H1 (cell line): ENCODE measurements at regions not wholly inside any gene's neighbourhood (a gene's known extent, or its start where the extent isn't known, plus 50 kb on each side); places are given as distances from the start of the nearest gene placed in this dataset.

ENCODE experiments used
- CHD2 ChIP-seq: IDR thresholded peaks from 2 replicates; pipeline ENCODE4 v1.6.1; 2012; ENCODE audit warnings: low read length, improper control_type of control experiment
- CREB1 ChIP-seq: IDR thresholded peaks from 2 replicates; pipeline ENCODE4 v1.6.1; 2012; ENCODE audit warnings: inconsistent platforms
- FOSL1 ChIP-seq: IDR thresholded peaks from 2 replicates; pipeline ENCODE4 v1.6.1; 2011; ENCODE audit warnings: mild to moderate bottlenecking, low read depth, low read length, moderate library complexity; ENCODE audit not compliant: insufficient read depth
- GTF2F1 ChIP-seq: IDR thresholded peaks from 2 replicates; pipeline ENCODE4 v1.6.1; 2012; ENCODE audit warnings: low read depth, low read length, improper control_type of control experiment, borderline replicate concordance
- HDAC2 ChIP-seq, 2 experiments: fragments of 300-600 bp in 1 of 2; sonication (generic) in 1 of 2; IDR thresholded peaks; 2 replicates each; pipeline ENCODE4 v1.6.1; 2011 to 2012; ENCODE audit warnings: low read depth in 2 of 2, low read length in 2 of 2, mild to moderate bottlenecking in 2 of 2, moderate library complexity in 2 of 2, borderline replicate concordance in 1 of 2, inconsistent platforms in 1 of 2
- JUND ChIP-seq: IDR thresholded peaks from 2 replicates; pipeline ENCODE4 v1.6.1; 2011; ENCODE audit warnings: mild to moderate bottlenecking, improper control_type of control experiment, low read length
- SIN3A ChIP-seq, 2 experiments: IDR thresholded peaks in 1 of 2; conservative IDR thresholded peaks in 1 of 2; 2 replicates each; pipeline ENCODE4 v1.6.1; 2011 to 2012; ENCODE audit warnings: low read length in 2 of 2, improper control_type of control experiment in 1 of 2, low read depth in 1 of 2, mild to moderate bottlenecking in 1 of 2
- SP4 ChIP-seq: IDR thresholded peaks from 2 replicates; pipeline ENCODE4 v1.6.1; 2012; ENCODE audit warnings: low read length, inconsistent platforms
- TF ChIP-seq, protein P1 (sequence below): fragments of 300-600 bp; sonication (generic); IDR thresholded peaks from 2 replicates; pipeline ENCODE4 v1.7.1; 2012; ENCODE audit warnings: low read length, moderate library complexity, mild to moderate bottlenecking, inconsistent platforms; ENCODE audit not compliant: insufficient replicate concordance

DNA sequence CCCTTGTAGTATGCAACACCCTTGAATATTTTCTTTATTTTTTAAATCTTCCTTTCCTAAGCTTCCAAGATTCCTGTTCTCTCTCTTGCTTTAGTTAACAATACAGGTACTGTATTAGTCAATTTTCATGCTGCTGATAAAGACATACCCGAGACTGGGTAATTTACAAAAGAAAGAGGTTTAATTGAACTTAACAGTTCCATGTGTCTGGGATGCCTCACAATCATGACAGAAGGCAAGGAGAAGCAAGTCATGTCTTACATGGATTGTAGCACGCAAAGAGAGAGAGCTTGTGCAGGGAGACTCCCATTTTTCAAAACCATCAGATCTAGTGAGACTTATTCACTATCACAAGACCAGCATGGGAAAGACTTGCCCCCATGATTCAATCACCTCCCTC is 1024.3 kb downstream of the PCDH9 start (continued):
- TF ChIP-seq, protein P1, sequence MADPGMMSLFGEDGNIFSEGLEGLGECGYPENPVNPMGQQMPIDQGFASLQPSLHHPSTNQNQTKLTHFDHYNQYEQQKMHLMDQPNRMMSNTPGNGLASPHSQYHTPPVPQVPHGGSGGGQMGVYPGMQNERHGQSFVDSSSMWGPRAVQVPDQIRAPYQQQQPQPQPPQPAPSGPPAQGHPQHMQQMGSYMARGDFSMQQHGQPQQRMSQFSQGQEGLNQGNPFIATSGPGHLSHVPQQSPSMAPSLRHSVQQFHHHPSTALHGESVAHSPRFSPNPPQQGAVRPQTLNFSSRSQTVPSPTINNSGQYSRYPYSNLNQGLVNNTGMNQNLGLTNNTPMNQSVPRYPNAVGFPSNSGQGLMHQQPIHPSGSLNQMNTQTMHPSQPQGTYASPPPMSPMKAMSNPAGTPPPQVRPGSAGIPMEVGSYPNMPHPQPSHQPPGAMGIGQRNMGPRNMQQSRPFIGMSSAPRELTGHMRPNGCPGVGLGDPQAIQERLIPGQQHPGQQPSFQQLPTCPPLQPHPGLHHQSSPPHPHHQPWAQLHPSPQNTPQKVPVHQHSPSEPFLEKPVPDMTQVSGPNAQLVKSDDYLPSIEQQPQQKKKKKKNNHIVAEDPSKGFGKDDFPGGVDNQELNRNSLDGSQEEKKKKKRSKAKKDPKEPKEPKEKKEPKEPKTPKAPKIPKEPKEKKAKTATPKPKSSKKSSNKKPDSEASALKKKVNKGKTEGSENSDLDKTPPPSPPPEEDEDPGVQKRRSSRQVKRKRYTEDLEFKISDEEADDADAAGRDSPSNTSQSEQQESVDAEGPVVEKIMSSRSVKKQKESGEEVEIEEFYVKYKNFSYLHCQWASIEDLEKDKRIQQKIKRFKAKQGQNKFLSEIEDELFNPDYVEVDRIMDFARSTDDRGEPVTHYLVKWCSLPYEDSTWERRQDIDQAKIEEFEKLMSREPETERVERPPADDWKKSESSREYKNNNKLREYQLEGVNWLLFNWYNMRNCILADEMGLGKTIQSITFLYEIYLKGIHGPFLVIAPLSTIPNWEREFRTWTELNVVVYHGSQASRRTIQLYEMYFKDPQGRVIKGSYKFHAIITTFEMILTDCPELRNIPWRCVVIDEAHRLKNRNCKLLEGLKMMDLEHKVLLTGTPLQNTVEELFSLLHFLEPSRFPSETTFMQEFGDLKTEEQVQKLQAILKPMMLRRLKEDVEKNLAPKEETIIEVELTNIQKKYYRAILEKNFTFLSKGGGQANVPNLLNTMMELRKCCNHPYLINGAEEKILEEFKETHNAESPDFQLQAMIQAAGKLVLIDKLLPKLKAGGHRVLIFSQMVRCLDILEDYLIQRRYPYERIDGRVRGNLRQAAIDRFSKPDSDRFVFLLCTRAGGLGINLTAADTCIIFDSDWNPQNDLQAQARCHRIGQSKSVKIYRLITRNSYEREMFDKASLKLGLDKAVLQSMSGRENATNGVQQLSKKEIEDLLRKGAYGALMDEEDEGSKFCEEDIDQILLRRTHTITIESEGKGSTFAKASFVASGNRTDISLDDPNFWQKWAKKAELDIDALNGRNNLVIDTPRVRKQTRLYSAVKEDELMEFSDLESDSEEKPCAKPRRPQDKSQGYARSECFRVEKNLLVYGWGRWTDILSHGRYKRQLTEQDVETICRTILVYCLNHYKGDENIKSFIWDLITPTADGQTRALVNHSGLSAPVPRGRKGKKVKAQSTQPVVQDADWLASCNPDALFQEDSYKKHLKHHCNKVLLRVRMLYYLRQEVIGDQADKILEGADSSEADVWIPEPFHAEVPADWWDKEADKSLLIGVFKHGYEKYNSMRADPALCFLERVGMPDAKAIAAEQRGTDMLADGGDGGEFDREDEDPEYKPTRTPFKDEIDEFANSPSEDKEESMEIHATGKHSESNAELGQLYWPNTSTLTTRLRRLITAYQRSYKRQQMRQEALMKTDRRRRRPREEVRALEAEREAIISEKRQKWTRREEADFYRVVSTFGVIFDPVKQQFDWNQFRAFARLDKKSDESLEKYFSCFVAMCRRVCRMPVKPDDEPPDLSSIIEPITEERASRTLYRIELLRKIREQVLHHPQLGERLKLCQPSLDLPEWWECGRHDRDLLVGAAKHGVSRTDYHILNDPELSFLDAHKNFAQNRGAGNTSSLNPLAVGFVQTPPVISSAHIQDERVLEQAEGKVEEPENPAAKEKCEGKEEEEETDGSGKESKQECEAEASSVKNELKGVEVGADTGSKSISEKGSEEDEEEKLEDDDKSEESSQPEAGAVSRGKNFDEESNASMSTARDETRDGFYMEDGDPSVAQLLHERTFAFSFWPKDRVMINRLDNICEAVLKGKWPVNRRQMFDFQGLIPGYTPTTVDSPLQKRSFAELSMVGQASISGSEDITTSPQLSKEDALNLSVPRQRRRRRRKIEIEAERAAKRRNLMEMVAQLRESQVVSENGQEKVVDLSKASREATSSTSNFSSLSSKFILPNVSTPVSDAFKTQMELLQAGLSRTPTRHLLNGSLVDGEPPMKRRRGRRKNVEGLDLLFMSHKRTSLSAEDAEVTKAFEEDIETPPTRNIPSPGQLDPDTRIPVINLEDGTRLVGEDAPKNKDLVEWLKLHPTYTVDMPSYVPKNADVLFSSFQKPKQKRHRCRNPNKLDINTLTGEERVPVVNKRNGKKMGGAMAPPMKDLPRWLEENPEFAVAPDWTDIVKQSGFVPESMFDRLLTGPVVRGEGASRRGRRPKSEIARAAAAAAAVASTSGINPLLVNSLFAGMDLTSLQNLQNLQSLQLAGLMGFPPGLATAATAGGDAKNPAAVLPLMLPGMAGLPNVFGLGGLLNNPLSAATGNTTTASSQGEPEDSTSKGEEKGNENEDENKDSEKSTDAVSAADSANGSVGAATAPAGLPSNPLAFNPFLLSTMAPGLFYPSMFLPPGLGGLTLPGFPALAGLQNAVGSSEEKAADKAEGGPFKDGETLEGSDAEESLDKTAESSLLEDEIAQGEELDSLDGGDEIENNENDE = no peak
- TF ChIP-seq CHD2 (no peak), GTF2F1 (no peak), HDAC2 (IDR thresholded peaks at IDR 0.05; ENCODE audit: borderline replicate concordance in 1 of 2, low read depth in 2 of 2, low read length in 2 of 2) (no peak), FOSL1 (no peak), CREB1 (no peak), SIN3A (conservative IDR thresholded peaks at IDR 0.05 in 1 of 2, IDR thresholded peaks at IDR 0.05 in 1 of 2; ENCODE audit: low read depth in 1 of 2, low read length in 2 of 2) (no peak), JUND (no peak), SP4 (no peak)
